ENCODE measurements at regions not wholly inside any gene's neighbourhood (a gene's known extent, or its start where the extent isn't known, plus 50 kb on each side); places are given as distances from the start of the nearest gene placed in this dataset.

- ATAC-seq = no peak
- no peak overlapping the region for H3K27ac ChIP-seq (ENCODE audit: extremely low read length, insufficient read depth, low read length)
- H3K4me3 ChIP-seq (replicated peaks in 1 of 3; ENCODE audit: insufficient read depth in 1 of 3, low read depth in 2 of 3, low read length in 3 of 3) = no peak overlapping the region
- intact Hi-C loops (cut with micrococcal nuclease; ENCODE audit: unreplicated experiment) (no loop called here), in situ Hi-C loops (cut with HindIII; ENCODE audit: extremely low pct_ligation_motif_present, low pct_unique_long_range_greater_than_20kb) (no loop called here)
- no peak overlapping the region for H3K9ac ChIP-seq (ENCODE audit: insufficient read depth, low read depth, low read length)
- H3K9me3 ChIP-seq (ENCODE audit: low read length) = peaks cover 89% of the 10 kb centered on the region
- no peaks in the 10 kb centered on the region for H4K20me1 ChIP-seq (ENCODE audit: insufficient read depth, low read length)
- WGBS (ENCODE audit: low lambda C conversion rate) = 3% methylated on average over 3 of the region's 3 CpGs
- H3K4me2 ChIP-seq (ENCODE audit: low read depth, low read length) = no peak overlapping the region
- H3K79me2 ChIP-seq (ENCODE audit: insufficient read depth, low read length) = no peaks in the 10 kb centered on the region
- H3K4me1 ChIP-seq (ENCODE audit: insufficient read depth, low read length) = no peaks in the 10 kb centered on the region
- no peak for FAIRE-seq
- ChIA-PET CTCF (ENCODE audit: low intra/inter-chr PET ratio, low total read pairs) (no interaction called here), POLR2A (no interaction called here)
- no peak for TF ChIP-seq ZNF234 (CRISPR knock-in tag; conservative IDR thresholded peaks at IDR 0.05)
- no peak for TF ChIP-seq ZNF260 (CRISPR knock-in tag; IDR thresholded peaks at IDR 0.05; ENCODE audit: borderline replicate concordance, low read depth)
- TF ChIP-seq, protein P1, sequence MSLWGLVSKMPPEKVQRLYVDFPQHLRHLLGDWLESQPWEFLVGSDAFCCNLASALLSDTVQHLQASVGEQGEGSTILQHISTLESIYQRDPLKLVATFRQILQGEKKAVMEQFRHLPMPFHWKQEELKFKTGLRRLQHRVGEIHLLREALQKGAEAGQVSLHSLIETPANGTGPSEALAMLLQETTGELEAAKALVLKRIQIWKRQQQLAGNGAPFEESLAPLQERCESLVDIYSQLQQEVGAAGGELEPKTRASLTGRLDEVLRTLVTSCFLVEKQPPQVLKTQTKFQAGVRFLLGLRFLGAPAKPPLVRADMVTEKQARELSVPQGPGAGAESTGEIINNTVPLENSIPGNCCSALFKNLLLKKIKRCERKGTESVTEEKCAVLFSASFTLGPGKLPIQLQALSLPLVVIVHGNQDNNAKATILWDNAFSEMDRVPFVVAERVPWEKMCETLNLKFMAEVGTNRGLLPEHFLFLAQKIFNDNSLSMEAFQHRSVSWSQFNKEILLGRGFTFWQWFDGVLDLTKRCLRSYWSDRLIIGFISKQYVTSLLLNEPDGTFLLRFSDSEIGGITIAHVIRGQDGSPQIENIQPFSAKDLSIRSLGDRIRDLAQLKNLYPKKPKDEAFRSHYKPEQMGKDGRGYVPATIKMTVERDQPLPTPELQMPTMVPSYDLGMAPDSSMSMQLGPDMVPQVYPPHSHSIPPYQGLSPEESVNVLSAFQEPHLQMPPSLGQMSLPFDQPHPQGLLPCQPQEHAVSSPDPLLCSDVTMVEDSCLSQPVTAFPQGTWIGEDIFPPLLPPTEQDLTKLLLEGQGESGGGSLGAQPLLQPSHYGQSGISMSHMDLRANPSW (CRISPR knock-in tag; IDR thresholded peaks at IDR 0.05; ENCODE audit: borderline replicate concordance) = no peak
- TF ChIP-seq ZSCAN12 (CRISPR knock-in tag; IDR thresholded peaks at IDR 0.05) = no peak
- TF ChIP-seq MXD4 (CRISPR knock-in tag; IDR thresholded peaks at IDR 0.05) = no peak
- TF ChIP-seq PITX1 (CRISPR knock-in tag; IDR thresholded peaks at IDR 0.05) = no peak
- no peak for TF ChIP-seq YEATS4 (CRISPR knock-in tag; IDR thresholded peaks at IDR 0.05; ENCODE audit: borderline replicate concordance)
- no peak for TF ChIP-seq MAZ (IDR thresholded peaks at IDR 0.05; ENCODE audit: borderline replicate concordance, low read depth, low read length)
- no peak for TF ChIP-seq MAZ (CRISPR knock-in tag; IDR thresholded peaks at IDR 0.05; ENCODE audit: low read depth)
- TF ChIP-seq, protein P2, sequence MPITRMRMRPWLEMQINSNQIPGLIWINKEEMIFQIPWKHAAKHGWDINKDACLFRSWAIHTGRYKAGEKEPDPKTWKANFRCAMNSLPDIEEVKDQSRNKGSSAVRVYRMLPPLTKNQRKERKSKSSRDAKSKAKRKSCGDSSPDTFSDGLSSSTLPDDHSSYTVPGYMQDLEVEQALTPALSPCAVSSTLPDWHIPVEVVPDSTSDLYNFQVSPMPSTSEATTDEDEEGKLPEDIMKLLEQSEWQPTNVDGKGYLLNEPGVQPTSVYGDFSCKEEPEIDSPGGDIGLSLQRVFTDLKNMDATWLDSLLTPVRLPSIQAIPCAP (CRISPR knock-in tag; IDR thresholded peaks at IDR 0.05; ENCODE audit: low read depth) = no peak
- TF ChIP-seq SIN3A (IDR thresholded peaks at IDR 0.05; ENCODE audit: borderline replicate concordance, low read depth, low read length) = no peak
- TF ChIP-seq HHEX (CRISPR knock-in tag; IDR thresholded peaks at IDR 0.05) = no peak
- TF ChIP-seq ZNF121 (CRISPR knock-in tag; IDR thresholded peaks at IDR 0.05) = no peak
- TF ChIP-seq ZSCAN5A (CRISPR knock-in tag; IDR thresholded peaks at IDR 0.05; ENCODE audit: borderline replicate concordance) = no peak
- no peak for TF ChIP-seq SMC3 (IDR thresholded peaks at IDR 0.05; ENCODE audit: low read length)
- TF ChIP-seq PRMT3 (CRISPR knock-in tag; IDR thresholded peaks at IDR 0.05; ENCODE audit: borderline replicate concordance, low read depth) = no peak
- no peak for TF ChIP-seq KLF11 (CRISPR knock-in tag; IDR thresholded peaks at IDR 0.05)
- TF ChIP-seq DMAP1 (CRISPR knock-in tag; IDR thresholded peaks at IDR 0.05) = no peak
- no peak overlapping the region for H2AFZ ChIP-seq (ENCODE audit: low read length)
- BruUV-seq (replicated peaks) = no TSS peak
- no peaks in the 10 kb centered on the region for H3K36me3 ChIP-seq (replicated peaks in 1 of 2; ENCODE audit: control insufficient read depth in 1 of 2, insufficient read depth in 2 of 2, low read length in 2 of 2)
- DNase-seq (ENCODE audit: low spot score) = no peak
- no peaks in the 10 kb centered on the region for H3K27me3 ChIP-seq (ENCODE audit: control insufficient read depth in 1 of 2, insufficient read depth in 2 of 2, low read length in 2 of 2)
These were observed 1064.0 kb upstream of the SLIT2 start for GRCh38 chr4:19187691-19188090.

Data from HepG2 (cell line).